GM12891 (cell line): ENCODE measurements at regions not wholly inside any gene's neighbourhood (a gene's known extent, or its start where the extent isn't known, plus 50 kb on each side); places are given as distances from the start of the nearest gene placed in this dataset.

Source experiments
- DNase-seq: peaks from one replicate; pipeline ENCODE4 v3.0.0; 2011; ENCODE audit warnings: low spot score; ENCODE audit not compliant: insufficient read length
- FAIRE-seq: peaks from 2 replicates; lab custom pipeline; 2011; peaks lifted over from hg19 to GRCh38; lab: Jason Lieb, UNC
- PAX5 ChIP-seq: IDR thresholded peaks from 2 replicates; pipeline ENCODE4 v1.6.1; 2011; ENCODE audit warnings: low read length, moderate library complexity, mild to moderate bottlenecking; ENCODE audit not compliant: insufficient read depth, severe bottlenecking
- POLR2A ChIP-seq: IDR thresholded peaks from 2 replicates; pipeline ENCODE4 v1.6.1; 2011; ENCODE audit warnings: low read depth, low read length, control low read depth
- POLR2AphosphoS5 ChIP-seq: IDR thresholded peaks from 2 replicates; pipeline ENCODE4 v1.6.1; 2011; ENCODE audit warnings: low read depth, low read length, control low read depth
- POU2F2 ChIP-seq: IDR thresholded peaks from 2 replicates; pipeline ENCODE4 v1.6.1; 2011; ENCODE audit warnings: low read depth, mild to moderate bottlenecking, control low read depth, low read length, moderate library complexity
- SPI1 ChIP-seq: IDR thresholded peaks from 2 replicates; pipeline ENCODE4 v1.6.1; 2011; ENCODE audit warnings: low read depth, low read length, control low read depth
- TAF1 ChIP-seq: IDR thresholded peaks from 2 replicates; pipeline ENCODE4 v1.6.1; 2011; ENCODE audit warnings: low read depth, low read length, control low read depth

DNA sequence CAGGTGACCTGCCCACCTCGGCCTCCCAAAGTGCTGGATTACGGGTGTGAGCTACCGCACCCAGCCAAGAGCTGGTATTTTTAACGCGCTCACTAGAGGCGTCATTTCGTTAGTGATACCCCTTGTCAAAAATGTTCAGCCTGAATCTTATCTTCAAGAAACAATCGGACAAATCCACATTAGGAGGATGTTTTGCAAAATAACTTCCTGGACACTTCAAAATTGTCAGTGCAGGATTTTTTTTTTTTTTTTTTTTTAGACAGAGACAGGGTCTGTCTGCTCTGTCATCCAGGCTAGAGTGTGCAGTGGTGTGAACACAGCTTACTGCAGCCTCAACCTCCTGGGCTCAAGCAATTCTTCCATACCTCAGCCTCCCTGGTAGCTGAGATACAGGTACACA, 63.0 kb downstream of the RMI2 start:
- DNase-seq (no peak), FAIRE-seq (no peak)
- no peak for TF ChIP-seq POLR2A
- no peak for TF ChIP-seq POU2F2
- no peak for TF ChIP-seq SPI1
- no peak for TF ChIP-seq POLR2AphosphoS5
- TF ChIP-seq TAF1, result no peak
- TF ChIP-seq PAX5, result no peak

DNA sequence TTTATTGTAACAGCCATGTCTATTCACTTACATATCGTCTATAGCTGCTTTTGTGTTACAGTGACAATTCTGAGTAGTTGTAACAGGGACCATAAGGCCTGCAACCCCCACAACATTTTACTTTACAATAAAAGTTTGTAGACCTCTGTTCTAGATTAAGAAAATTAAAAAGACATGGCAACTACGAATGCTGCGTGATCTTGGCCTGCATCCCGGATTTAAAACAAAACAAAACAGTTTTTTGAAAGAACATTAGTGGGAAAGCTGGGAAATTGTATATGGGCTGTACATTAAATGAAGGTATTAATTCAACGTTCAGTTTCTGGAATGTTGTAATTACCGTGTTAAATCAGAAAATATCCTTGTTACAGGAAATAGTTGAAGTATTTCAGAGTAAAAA, 64.1 kb downstream of the RMI2 start:
- TF ChIP-seq POLR2AphosphoS5, result no peak
- TF ChIP-seq SPI1, result no peak
- no peak for TF ChIP-seq POU2F2
- no peak for TF ChIP-seq TAF1
- no peak for TF ChIP-seq PAX5
- no peak for TF ChIP-seq POLR2A
- DNase-seq (no peak), FAIRE-seq (no peak)

DNA sequence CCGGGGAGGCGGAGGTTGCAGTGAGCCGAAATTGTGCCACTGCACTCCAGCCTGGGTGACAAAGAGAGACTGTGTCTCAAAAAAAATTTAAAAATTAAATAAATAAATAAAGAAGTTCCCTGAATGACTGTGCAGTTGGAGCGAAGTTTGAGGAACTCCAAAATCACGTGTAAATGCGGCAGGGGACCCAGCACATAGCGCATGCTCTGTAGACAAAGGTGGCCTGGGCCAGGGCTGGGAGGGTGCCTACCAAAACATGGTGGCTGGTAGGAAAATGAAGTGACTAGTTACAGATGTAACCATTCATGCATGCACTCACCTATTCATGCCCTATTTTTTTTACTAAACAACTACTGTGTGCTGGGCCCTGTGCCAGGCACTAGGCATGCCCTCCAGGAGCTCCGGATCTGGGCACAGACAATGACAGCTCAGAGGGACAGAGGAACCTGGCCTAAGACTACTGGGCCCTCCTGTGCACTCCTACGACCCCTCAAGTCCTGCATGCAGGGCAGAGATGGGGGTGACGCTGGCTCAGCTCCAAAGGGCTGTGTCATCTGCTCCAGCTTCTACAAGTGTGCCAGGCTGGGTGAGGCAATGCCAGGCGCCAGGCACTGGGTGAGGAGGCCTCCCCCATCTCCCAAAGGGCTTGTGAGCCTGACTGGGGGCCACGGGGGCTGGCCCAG, 65.3 kb downstream of the RMI2 start:
- TF ChIP-seq SPI1 (no peak), POLR2AphosphoS5 (no peak), PAX5 (no peak), POU2F2 (no peak), POLR2A (no peak)
- no peak for FAIRE-seq
- no peak for DNase-seq

DNA sequence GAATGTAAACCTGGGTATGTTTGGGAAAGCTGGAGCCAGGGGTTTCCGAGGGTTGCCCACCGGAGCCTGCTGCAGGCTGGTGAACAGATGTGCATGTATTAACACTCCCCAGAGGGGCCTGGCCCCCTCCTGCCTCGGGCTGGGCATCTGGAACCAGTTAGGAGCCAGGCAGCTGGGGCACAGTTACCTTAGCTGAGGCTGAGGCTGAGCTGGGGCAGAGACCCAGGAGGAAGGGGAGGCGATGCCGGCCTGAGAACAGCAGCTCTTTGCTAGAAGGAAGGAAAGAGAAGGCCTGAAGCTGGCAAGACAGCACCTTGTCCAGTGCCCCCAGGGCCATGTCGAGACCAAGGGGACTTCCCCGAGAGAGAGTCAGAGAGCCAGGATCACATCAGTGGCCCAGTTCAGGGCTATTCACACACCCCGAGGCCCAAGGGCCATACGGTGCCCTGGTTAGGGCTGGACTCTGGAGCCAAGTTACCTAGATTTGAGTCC, 65.8 kb downstream of the RMI2 start:
- no peak for DNase-seq
- TF ChIP-seq TAF1 (no peak), PAX5 (no peak), POLR2AphosphoS5 (no peak), POLR2A (no peak)

DNA sequence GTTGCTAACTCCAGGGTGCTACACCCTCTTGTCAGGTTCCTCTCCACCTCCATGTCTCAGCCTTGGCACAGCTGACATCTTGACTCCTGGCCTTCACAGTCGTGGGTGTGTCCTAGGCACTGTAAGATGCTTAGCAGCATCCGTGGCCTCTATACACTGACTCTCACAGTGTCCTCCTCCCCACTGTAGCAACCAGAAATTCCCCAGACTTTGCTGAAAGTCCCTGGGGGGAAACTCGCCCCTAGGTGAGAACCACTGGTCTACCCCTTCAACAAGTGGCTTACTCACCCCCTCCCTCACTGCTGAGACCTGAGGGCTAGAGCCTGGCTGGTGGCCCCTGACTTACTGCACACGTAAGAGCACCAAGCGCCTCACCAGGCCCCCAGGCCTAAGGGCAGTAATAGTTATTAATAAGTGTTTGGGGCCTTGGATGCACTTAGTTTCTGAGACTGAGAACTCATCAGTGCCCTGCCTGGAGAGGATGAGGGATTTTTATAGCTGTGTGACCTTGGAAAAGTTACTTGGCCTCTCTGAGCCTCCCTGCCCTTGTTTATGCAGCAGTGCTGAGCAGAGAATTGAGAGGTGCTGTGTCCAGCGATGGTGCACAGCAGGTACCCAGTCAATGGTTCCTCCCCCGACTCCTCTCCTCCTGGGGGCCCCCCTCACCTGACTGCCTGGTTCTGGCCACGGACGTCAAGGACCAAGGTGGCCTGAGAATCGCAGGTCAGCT, 67.1 kb downstream of the RMI2 start:
- DNase-seq, result no peak
- FAIRE-seq, result no peak
- no peak for TF ChIP-seq POLR2A
- TF ChIP-seq PAX5, result no peak
- no peak for TF ChIP-seq SPI1
- no peak for TF ChIP-seq TAF1
- TF ChIP-seq POU2F2, result no peak
- TF ChIP-seq POLR2AphosphoS5, result no peak

More for the DNA sequence above, 65.8 kb downstream of the RMI2 start:
- FAIRE-seq, result no peak

DNA sequence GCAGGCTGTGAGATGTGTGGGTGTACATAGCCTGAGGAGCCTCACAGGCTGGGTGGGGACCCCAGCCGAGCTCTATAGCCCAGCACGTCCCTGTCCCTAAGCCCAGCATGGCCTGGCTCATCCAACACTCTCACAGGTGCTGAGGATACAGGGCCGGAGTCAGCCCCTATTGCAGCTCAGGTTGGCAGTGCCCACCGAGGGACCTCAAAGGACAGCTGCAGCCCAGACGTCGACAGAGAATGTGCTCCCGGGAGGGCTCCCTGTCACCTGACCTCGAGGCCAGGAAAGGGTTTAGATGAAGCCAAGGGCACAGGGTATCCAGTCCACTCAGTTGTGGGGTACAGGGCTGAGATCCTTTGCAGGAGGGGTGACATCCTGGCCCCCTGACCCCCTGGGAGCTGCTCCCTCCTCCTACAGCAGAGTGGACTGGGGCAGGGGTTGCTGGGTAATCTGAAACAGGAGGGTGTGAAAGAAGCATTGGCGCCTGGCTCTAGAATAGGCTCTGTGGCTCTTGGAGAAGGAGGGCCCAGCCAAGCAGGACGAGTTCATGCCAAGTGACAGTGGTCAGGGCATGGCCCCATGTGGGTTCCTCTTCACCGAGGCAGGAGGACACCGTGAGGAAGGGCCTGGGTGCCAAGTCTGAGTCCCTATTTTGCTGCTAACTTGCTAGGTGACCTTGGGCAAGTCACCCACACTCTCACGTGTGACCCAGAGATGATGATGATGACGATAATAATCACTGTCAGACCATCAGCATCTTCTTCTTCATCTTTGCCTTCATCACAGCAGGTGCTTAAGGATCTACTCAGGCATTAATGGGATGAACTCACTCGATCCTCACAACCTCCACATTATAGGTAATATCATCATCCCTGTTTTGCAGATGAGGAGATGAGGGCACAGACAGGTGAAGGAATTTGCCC, 68.0 kb downstream of the RMI2 start:
- TF ChIP-seq PAX5 (no peak), TAF1 (no peak), POLR2AphosphoS5 (no peak), POU2F2 (no peak), POLR2A (no peak), SPI1 (no peak)
- DNase-seq (no peak), FAIRE-seq (no peak)

DNA sequence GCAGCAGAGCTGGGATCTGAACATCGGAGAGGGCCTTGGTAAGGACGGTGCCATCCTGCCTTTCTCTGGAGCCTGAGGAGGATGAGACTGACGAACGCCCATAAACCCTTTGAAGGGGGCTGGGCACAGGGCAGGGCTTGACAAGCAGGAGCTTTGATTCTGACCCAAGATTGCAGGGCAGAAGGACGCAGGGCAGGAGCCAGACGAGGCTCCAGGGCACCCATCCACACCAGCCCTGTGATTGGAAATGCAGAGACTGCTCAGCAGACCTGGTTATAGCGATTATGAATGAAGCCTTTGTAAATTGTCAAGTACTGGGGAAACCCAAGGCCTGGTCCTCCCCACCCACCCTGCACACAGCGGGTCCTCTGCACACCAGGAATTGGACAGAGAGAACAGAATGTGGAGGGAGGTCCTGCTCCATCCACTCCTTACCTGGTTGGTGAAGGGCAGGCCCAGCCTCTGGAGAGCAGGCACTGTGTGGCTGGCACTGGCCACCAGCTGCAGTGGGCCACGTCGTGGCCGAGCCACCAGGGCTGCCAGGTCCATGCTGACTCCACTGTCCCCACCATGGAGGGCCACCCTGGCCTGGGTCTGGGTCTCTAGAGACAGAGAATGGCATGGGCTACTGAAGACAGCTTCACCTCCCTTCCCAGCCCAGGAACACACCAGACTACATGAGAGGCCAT, 68.8 kb downstream of the RMI2 start:
- no peak for TF ChIP-seq PAX5
- TF ChIP-seq TAF1, result no peak
- no peak for TF ChIP-seq POLR2AphosphoS5
- no peak for TF ChIP-seq SPI1
- TF ChIP-seq POU2F2, result no peak
- no peak for TF ChIP-seq POLR2A
- DNase-seq (no peak), FAIRE-seq (no peak)

DNA sequence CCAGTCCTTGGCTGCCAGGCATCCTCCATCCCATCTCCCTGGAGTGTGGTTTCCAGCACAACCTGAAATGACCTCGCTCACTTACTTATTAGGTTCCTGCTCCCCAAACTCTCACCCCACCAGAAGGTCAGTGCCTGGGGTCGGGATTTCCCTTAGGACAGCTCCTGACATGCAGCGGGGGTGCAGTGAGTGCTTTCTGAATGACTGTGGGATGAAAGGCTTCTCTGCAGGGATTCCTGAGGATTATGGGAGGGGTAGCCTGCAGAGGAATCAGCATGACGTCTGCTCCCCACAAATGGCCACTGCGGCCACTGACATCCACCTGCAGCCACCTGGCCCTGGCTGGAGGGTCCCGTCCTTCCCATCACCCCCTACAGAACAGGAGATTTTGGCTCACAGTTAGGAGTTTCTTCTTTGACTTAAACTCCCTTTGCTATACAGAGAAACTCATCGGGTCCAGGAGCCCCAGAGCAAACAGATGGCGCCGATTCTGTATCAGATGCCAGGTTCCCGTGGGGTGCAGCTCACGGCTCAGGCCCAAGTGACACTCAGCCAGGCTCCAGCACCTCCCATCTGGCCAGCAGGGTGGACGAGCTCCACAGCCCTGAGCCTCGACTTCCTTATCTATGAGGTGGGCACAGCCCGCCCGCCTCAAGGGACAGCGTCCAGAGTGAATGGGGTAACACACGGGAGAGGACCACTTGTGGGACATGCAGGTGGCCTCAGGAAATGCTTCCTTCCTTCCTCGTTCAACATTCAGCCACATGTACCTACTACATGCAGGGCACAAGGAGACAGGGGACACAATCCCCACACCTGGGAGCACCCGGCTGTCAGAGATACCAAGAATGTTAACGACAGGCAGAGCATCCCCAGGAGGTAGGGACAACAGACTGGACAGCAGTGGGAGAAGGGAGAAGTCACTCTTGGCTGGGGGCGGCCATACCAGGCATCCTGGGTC, 69.8 kb downstream of the RMI2 start:
- FAIRE-seq (no peak), DNase-seq (no peak)
- TF ChIP-seq POLR2A (no peak), PAX5 (no peak), TAF1 (no peak), SPI1 (no peak), POLR2AphosphoS5 (no peak), POU2F2 (no peak)
